GM12891 (cell line): ENCODE measurements at regions not wholly inside any gene's neighbourhood (a gene's known extent, or its start where the extent isn't known, plus 50 kb on each side); places are given as distances from the start of the nearest gene placed in this dataset.

Experiments used
- PAX5 ChIP-seq: IDR thresholded peaks from 2 replicates; pipeline ENCODE4 v1.6.1; 2011; ENCODE audit warnings: low read length, moderate library complexity, mild to moderate bottlenecking; ENCODE audit not compliant: insufficient read depth, severe bottlenecking
- POLR2A ChIP-seq: IDR thresholded peaks from 2 replicates; pipeline ENCODE4 v1.6.1; 2011; ENCODE audit warnings: low read depth, low read length, control low read depth
- POLR2AphosphoS5 ChIP-seq: IDR thresholded peaks from 2 replicates; pipeline ENCODE4 v1.6.1; 2011; ENCODE audit warnings: low read depth, low read length, control low read depth
- POU2F2 ChIP-seq: IDR thresholded peaks from 2 replicates; pipeline ENCODE4 v1.6.1; 2011; ENCODE audit warnings: low read depth, mild to moderate bottlenecking, control low read depth, low read length, moderate library complexity
- SPI1 ChIP-seq: IDR thresholded peaks from 2 replicates; pipeline ENCODE4 v1.6.1; 2011; ENCODE audit warnings: low read depth, low read length, control low read depth
- TAF1 ChIP-seq: IDR thresholded peaks from 2 replicates; pipeline ENCODE4 v1.6.1; 2011; ENCODE audit warnings: low read depth, low read length, control low read depth

DNA sequence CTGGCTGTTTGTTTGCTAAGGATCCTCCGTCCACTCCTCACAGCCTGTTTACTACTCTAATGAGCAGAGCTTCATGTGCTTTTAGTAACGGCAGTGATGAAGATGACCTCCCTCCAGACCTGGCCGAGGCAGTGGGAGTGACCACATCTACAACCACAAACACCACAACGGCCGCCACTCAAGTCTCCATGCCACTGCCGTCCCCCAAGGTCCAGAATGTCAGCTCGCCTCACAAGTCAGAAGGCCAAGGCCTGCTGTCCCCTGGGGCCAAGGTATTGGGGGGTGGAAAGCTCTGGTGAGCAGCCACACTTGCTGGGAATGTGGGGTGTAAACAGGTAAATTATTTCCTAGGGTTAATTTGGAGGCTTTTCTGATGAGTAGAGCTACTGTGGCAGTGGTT is 926.4 kb downstream of the IPMK start:
- TF ChIP-seq POLR2A = no peak
- no peak for TF ChIP-seq TAF1
- TF ChIP-seq POLR2AphosphoS5 = no peak
- no peak for TF ChIP-seq SPI1
- no peak for TF ChIP-seq POU2F2
- no peak for TF ChIP-seq PAX5
